ENCODE measurements at regions not wholly inside any gene's neighbourhood (a gene's known extent, or its start where the extent isn't known, plus 50 kb on each side); places are given as distances from the start of the nearest gene placed in this dataset.

GRCh38 chr18:35915056-35915455 lies 57.4 kb upstream of the RMP24 start:
- ATAC-seq (ENCODE audit: low read depth) (no peak), DNase-seq (ENCODE audit: low spot score) (no peak)
- Histone ChIP-seq H3K27me3 (ENCODE audit: insufficient read depth, poor library complexity, severe bottlenecking) (no peaks in the 10 kb centered on the region), H3K9me3 (ENCODE audit: severe bottlenecking) (no peaks in the 10 kb centered on the region), H3K4me3 (ENCODE audit: severe bottlenecking) (no peak overlapping the region), H3K4me1 (ENCODE audit: insufficient read depth, poor library complexity, severe bottlenecking) (no peaks in the 10 kb centered on the region), H3K27ac (ENCODE audit: poor library complexity, severe bottlenecking) (no peak overlapping the region), H3K36me3 (ENCODE audit: low read depth) (no peaks in the 10 kb centered on the region)
- TF ChIP-seq CTCF (IDR thresholded peaks at IDR 0.05; ENCODE audit: poor library complexity, severe bottlenecking) = no peak

- no peaks in the 10 kb centered on the region for H3K27me3 ChIP-seq (ENCODE audit: insufficient read depth, poor library complexity, severe bottlenecking)
- no peak for DNase-seq (ENCODE audit: low spot score)
- H3K36me3 ChIP-seq (ENCODE audit: low read depth) = no peaks in the 10 kb centered on the region
- no peaks in the 10 kb centered on the region for H3K4me1 ChIP-seq (ENCODE audit: insufficient read depth, poor library complexity, severe bottlenecking)
- no peak for TF ChIP-seq CTCF (IDR thresholded peaks at IDR 0.05; ENCODE audit: poor library complexity, severe bottlenecking)
- no peaks in the 10 kb centered on the region for H3K9me3 ChIP-seq (ENCODE audit: severe bottlenecking)
- no peak overlapping the region for H3K27ac ChIP-seq (ENCODE audit: poor library complexity, severe bottlenecking)
- no peak overlapping the region for H3K4me3 ChIP-seq (ENCODE audit: severe bottlenecking)
- no peak for ATAC-seq (ENCODE audit: low read depth)
Measured at GRCh38 chr18:35917043-35917442, 55.4 kb upstream of the RMP24 start.

GRCh38 chr18:35918564-35918963 lies 53.9 kb upstream of the RMP24 start:
- Histone ChIP-seq H3K36me3 (ENCODE audit: low read depth) (no peaks in the 10 kb centered on the region), H3K4me1 (ENCODE audit: insufficient read depth, poor library complexity, severe bottlenecking) (no peaks in the 10 kb centered on the region), H3K4me3 (ENCODE audit: severe bottlenecking) (no peak overlapping the region), H3K9me3 (ENCODE audit: severe bottlenecking) (no peaks in the 10 kb centered on the region), H3K27me3 (ENCODE audit: insufficient read depth, poor library complexity, severe bottlenecking) (no peaks in the 10 kb centered on the region), H3K27ac (ENCODE audit: poor library complexity, severe bottlenecking) (no peak overlapping the region)
- TF ChIP-seq CTCF (IDR thresholded peaks at IDR 0.05; ENCODE audit: poor library complexity, severe bottlenecking) = no peak
- DNase-seq (ENCODE audit: low spot score) (no peak), ATAC-seq (ENCODE audit: low read depth) (no peak)

GRCh38 chr18:35919179-35919578 lies 53.3 kb upstream of the RMP24 start:
- Histone ChIP-seq H3K4me3 (ENCODE audit: severe bottlenecking) (no peak overlapping the region), H3K9me3 (ENCODE audit: severe bottlenecking) (no peaks in the 10 kb centered on the region), H3K27me3 (ENCODE audit: insufficient read depth, poor library complexity, severe bottlenecking) (no peaks in the 10 kb centered on the region), H3K36me3 (ENCODE audit: low read depth) (no peaks in the 10 kb centered on the region), H3K4me1 (ENCODE audit: insufficient read depth, poor library complexity, severe bottlenecking) (no peaks in the 10 kb centered on the region), H3K27ac (ENCODE audit: poor library complexity, severe bottlenecking) (no peak overlapping the region)
- TF ChIP-seq CTCF (IDR thresholded peaks at IDR 0.05; ENCODE audit: poor library complexity, severe bottlenecking) = no peak
- ATAC-seq (ENCODE audit: low read depth) (no peak), DNase-seq (ENCODE audit: low spot score) (no peak)

- no peak for DNase-seq (ENCODE audit: low spot score)
- Histone ChIP-seq H3K36me3 (ENCODE audit: low read depth) (no peaks in the 10 kb centered on the region), H3K4me1 (ENCODE audit: insufficient read depth, poor library complexity, severe bottlenecking) (no peaks in the 10 kb centered on the region), H3K27ac (ENCODE audit: poor library complexity, severe bottlenecking) (no peak overlapping the region), H3K27me3 (ENCODE audit: insufficient read depth, poor library complexity, severe bottlenecking) (no peaks in the 10 kb centered on the region), H3K9me3 (ENCODE audit: severe bottlenecking) (no peaks in the 10 kb centered on the region), H3K4me3 (ENCODE audit: severe bottlenecking) (no peak overlapping the region)
- no peak for TF ChIP-seq CTCF (IDR thresholded peaks at IDR 0.05; ENCODE audit: poor library complexity, severe bottlenecking)
- ATAC-seq (ENCODE audit: low read depth) = no peak
Measured at GRCh38 chr18:35920623-35921022, 51.9 kb upstream of the RMP24 start.

Data from RWPE2 (cell line).